ENCODE measurements at regions not wholly inside any gene's neighbourhood (a gene's known extent, or its start where the extent isn't known, plus 50 kb on each side); places are given as distances from the start of the nearest gene placed in this dataset.

DNA sequence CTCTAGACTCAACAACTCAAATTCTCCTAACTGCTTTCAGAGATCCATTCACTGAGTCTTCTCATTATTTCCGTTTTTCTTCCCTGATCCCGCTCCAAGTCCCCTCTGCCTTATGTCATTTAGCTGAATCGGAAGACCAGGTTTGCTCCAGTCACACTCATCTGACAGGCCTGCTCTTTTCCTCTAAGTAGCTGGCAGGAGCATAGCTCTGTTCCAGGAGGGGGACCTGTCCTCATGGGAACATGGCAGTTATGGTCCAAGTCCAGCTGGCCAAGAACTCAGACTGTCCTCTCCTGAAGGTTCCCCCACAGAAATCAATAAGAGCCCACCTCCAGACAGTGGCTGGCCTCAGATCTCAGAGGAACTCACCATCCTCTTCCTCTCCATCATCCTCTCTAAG, 130.9 kb upstream of the SERP2 start:
- DNase-seq (ENCODE audit: low read depth in 2 of 2), result no peak

DNA sequence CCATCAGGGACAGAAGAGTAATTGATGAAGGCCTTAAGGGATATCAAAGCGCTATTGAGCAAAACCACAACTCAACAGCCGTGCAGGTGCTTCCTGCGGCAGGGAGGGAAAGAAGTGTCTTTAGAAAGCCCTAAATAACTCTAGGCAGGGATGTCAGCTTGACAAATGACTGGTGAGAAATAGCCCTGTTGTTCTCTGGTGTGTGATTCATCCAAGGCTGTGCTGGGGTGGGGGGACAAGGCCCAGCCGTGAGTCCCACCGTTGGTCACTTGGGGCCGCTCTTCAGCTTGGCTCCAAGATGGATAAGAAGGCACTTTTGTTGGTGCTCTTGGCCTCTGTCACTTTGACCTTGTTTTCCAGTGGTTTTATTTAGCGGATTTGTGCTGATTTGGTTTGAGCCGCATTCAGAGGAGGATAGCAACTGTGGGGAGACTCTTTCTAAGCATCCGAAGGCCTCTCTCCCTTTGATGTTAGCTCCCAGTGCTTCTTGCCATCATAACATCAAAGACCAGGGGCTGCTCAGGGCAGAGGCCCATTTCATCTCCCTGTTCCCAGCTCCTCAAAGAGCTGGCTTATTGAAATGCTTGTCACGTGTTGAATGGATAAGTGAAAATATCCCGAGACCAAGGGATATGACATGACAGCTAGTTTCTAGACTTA, 130.3 kb upstream of the SERP2 start:
- DNase-seq (ENCODE audit: low read depth in 2 of 2), result peak in 1 of 2 donors; percentile 4

DNA sequence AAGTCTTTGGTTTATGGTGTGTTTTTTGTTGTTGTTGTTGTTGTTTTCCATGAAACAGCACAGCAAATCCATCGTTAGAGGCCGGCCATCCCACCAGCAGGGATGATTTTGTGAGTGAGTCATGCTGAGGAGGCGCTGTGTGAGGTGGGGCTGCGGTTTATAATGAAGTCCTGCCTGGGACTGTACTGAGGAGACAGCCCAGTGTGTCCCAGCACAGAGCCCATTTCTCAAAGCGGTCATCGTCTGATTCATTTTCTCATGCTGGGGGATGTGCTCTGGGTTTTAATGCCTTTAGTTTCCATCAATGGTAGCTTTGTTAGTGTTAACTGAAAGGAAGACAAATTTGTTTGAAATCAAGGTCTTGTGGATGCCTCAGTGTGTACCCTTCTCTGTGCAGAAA, 129.3 kb upstream of the SERP2 start:
- DNase-seq (ENCODE audit: low read depth in 2 of 2), result no peak

DNA sequence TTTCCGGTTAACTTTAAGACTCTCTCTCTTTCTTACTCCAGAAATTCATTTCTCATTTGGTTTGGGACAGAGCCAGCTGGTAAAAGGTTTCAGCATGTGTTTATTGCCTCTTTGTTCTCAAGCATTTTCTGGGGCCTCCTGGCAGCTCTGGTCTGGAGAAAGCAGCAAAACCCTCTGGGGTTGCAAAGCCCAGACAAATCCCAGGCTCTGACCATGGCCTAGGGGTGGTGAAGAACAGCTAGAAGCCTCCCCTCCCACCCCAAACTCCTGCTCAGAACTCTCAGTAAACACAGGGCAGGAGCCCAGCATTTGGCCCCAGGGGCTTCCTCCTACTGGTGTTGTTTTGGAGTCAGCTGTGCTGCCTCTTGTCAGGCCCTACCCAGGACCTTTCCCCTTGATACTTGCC, 124.2 kb upstream of the SERP2 start:
- no peak for DNase-seq (ENCODE audit: low read depth in 2 of 2)

DNA sequence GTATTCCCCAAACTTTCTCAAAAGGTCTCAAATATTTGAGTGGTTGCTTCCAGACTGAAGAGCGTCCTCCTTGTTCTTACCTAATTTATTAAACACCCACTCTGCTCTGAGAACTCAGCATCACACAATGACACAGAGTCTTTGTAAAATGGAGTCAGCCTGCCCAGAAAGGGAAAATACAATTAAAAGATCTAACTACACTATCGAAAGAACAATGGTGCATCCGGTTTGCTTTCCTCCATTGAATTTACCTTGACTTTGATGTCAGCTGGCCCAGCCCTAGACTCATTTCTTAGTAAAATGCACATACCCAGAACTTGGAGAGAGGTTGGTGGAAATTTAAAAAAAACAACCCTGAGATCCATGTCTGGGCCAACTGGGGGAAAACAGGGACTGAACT, 120.7 kb upstream of the SERP2 start:
- no peak for DNase-seq (ENCODE audit: low read depth in 2 of 2)

DNA sequence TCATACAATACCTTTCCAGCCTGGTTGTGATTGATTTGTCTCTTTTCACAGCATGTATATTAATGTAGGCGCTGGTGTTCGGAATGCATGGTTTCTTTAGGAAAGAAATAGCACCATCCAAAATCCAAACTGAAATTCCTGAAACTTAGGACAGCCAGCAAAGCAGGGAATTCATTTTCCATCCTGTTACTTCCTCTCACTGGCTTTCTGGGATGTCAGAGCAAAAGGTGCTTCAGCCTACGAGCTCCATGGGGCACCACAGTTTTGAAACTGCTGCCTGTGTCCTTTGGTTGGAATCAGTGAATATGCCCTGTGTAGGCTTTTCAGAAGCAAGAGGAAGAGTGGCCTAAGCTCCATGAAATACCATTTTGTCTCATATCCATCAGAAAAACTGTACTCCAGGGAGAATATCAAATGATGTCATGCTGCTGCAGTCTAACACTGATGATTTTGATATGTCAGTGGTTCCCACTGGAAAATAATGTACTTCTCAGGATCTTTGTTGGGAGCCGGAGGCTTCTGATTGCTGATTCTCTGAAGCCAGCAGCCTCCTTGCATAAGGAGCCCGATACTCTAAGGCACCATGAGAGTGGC, 117.8 kb upstream of the SERP2 start:
- no peak for DNase-seq (ENCODE audit: low read depth in 2 of 2)

DNA sequence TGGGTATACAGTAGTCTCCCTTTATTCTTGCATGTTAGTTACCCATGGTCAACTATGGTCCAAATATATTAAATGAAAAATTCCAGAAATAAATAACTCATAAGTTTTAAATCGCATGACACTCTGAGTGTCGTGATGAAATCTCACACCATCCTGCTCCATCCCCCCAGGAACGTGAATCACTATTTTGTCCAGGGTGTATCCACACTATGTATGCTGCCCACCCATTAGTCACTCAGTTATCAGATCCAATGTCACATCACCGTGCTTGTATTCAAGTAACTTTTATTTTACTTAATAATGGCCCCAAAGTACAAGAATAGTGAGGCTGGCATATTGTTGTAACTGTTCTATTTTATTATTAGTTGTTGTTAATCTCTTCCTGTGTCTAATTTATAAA, 115.8 kb upstream of the SERP2 start:
- no peak for DNase-seq (ENCODE audit: low read depth in 2 of 2)

- DNase-seq (ENCODE audit: low read depth in 2 of 2), result peak; percentile 49 to 50
Observed at GRCh38 chr13:44259045-44260027, 114.3 kb upstream of the SERP2 start.

DNA sequence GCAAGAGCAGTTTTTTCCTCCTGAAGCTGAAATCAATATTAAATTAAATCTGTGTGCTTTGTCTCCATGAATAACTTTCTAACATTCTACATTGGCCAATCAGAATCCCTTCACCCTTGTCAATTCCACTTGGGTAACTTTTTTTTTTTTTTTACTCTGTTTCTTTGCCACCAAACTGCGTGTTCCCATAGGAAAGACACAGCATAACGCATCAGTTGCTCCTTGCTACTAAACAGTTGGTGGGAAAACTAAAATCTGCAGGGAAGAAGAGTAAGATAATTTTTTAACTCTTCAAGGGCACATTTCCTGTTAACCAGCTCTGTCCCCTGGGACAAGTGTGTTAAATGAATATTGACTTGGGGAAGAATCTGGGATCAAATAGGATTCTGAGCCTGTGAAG, 113.3 kb upstream of the SERP2 start:
- no peak for DNase-seq (ENCODE audit: low read depth in 2 of 2)

DNA sequence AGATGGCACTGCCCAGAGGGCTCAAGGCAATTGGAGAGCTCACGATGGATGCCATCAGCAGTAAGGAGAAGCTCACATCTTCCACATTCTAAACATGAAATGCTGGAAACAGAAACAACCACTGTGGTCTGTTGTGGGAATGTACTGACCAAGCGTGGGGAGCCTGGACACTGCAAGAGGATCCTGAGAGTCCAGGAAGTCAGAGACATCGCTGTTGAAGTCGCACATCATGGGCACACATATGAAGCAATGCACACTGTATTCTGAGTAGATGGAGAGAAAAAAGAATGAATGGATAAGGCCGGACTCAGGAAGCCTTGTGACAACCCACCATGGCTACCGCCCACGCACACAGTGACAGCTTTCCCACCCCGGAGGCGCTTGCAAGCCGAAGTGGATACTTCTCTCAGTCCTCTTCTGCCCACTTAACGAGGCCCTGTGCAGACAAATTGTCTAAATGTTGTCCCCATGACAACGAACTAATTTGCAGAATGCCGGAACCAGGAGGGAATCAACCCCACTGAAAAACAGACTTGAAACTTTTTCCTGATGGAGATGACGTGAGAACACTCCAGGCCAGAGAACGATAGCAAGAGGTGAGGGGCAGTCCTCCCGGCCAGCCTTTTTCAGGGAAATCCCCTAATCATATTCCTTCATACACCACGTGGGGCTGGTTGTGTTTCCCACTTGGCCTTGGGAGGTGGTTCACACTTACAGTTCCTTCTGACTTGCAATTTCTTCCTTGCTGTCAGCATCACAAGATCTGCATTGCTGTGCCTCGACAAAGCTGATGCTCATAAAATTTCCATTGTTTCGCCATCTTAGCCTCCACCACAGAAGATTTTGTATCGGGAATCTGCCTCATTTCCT, 109.6 kb upstream of the SERP2 start:
- no peak for DNase-seq (ENCODE audit: low read depth in 2 of 2)

DNA sequence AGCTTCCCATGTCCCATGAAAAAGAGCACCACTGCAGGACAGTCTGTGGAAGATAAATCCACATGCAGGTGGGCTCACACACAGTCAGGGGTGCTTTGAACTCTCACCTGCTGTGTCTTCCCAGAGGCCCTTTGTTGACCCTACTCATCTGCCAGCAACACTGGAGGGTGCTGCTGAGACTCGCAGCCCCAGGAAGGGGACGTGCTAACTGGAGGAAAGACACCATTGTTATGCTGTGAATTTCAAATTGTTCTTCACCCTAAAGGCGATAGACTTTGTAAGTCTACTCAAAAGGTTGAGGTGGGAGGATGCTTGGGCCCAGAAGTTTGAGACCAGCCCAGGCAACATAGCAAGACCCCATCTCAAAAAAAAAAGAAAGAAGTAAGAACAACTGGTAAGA, 107.3 kb upstream of the SERP2 start:
- DNase-seq (ENCODE audit: low read depth in 2 of 2), result no peak

DNA sequence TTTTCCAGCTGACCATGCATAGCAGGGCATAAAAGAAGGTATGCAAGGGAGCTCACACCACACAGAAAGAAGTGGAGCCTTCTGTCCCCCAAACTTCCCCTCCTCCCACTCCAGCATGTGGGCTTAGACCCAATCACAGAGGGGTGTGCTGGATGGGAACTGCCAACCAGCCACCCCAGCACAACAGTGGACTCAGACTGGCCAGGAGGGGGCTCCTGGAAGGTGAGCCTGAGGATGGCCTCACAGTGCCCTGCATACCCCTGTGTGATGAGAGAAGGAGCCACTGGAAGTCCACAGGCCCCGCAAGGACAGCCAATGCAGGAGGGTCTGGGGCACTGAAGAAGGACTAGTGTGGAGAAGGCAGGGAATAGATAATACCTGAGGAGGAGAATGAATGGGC, 106.9 kb upstream of the SERP2 start:
- DNase-seq (ENCODE audit: low read depth in 2 of 2), result no peak

GRCh38 chr13:44267203-44267602, 106.4 kb upstream of the SERP2 start:
- no peak for DNase-seq (ENCODE audit: low read depth in 2 of 2)

GRCh38 chr13:44267980-44268379, 105.6 kb upstream of the SERP2 start:
- no peak for DNase-seq (ENCODE audit: low read depth in 2 of 2)

- DNase-seq (ENCODE audit: low read depth in 2 of 2), result no peak
Observed at GRCh38 chr13:44268980-44269379, 104.6 kb upstream of the SERP2 start.

DNA sequence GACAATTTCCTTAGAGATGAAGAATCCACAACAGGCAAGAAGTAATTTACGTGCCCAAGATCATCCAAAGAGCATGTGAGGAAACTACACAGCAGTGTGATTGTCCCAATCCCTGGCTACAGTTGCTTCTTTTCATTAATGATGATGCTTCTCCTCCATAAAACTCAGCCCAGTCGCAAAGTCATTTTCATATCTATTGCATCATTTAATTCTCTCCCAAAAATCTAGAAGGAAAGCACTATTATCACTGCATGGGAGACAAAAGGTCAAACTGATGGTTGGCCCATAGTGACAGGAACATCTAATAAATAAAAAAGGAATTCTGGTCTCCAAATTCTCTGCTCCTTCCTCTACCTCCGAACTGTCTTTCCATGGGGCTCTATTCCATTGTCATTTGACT, 103.5 kb upstream of the SERP2 start:
- no peak for DNase-seq (ENCODE audit: low read depth in 2 of 2)

DNA sequence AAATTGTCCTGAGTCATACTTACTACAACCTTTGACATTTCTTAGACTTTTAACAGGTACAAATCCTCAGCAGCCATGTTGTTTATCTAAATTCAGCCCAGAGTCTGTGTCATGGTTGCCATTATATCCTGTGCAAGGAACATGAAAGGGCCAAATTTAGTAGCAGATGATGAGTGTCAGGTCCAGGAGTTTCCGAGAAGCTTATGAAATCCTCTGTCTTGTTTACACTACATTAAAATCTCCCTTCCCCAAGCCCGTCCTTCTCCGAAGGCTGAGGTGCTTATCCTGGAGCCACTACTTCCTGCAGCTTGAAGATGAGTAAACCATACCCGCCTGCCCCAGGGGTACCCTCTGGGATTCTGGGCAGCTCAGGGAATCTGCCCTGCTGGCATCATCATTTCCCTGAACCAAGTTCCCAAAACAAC, 102.6 kb upstream of the SERP2 start:
- DNase-seq (ENCODE audit: low read depth in 2 of 2), result no peak

GRCh38 chr13:44271473-44271872, 102.2 kb upstream of the SERP2 start:
- DNase-seq (ENCODE audit: low read depth in 2 of 2), result no peak

- DNase-seq (ENCODE audit: low read depth in 2 of 2), result no peak
Observed at GRCh38 chr13:44271915-44272341, 101.7 kb upstream of the SERP2 start.

DNA sequence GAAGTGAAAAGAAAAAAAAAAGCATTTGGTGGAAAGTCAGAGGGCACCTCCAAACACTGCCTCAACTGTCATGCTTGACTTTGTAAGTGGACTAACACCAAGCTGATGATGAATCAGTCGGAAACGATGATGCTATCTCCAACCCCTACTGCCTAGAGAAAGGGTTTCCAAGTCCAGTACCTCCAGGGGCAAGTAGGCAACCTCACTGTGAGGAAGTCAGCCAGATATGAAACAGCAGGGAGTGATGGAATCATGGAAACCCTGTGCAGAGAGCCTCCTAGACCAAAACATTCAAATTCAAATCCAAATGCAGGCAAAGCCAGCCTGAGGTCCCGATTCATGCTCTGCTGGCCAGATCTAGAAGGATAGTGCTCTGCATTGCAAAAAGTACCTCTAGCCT, 100.9 kb upstream of the SERP2 start:
- no peak for DNase-seq (ENCODE audit: low read depth in 2 of 2)

DNA sequence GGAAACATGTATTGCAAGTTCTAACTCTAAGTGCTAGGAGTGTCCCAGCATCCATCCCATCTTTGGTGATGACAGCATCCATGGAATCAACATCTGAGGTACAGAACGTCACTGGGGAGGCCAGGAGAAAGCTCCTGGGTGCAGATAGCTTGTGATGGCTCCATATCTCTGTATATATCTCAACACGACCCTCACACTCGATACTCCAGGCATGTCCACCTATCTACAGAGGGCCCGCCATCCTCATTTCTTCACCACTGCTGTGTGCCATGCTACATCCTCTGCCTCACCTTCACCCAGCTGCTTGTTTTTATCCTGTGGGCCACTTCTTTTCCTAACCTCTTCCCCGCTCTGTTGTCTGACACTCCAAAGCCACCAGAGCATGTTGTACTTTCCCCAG, 100.4 kb upstream of the SERP2 start:
- no peak for DNase-seq (ENCODE audit: low read depth in 2 of 2)
